GM21447 (cell line): ENCODE measurements at regions not wholly inside any gene's neighbourhood (a gene's known extent, or its start where the extent isn't known, plus 50 kb on each side); places are given as distances from the start of the nearest gene placed in this dataset.
"Not testable (repeated sequence)": the region's sequence is repeated elsewhere in the genome, so short reads cannot be mapped to it uniquely, and the experiment has no call there.

Experiments
- ATAC-seq: cut with Tn5 transposase; IDR thresholded peaks from one replicate; pipeline ENCODE4 v1.9.1; 2021; ENCODE audit not compliant: unreplicated experiment

- no peak for ATAC-seq
Observed at GRCh38 chr6:8655670-8656454, 220.5 kb upstream of the SLC35B3 start.

- ATAC-seq: no peak
Observed at GRCh38 chr6:8652710-8653109, 217.4 kb upstream of the SLC35B3 start.

- ATAC-seq: no peak
Observed at GRCh38 chr6:8651998-8652397, 216.7 kb upstream of the SLC35B3 start.

GRCh38 chr6:8645212-8645611, 209.9 kb upstream of the SLC35B3 start:
- ATAC-seq: no peak

DNA sequence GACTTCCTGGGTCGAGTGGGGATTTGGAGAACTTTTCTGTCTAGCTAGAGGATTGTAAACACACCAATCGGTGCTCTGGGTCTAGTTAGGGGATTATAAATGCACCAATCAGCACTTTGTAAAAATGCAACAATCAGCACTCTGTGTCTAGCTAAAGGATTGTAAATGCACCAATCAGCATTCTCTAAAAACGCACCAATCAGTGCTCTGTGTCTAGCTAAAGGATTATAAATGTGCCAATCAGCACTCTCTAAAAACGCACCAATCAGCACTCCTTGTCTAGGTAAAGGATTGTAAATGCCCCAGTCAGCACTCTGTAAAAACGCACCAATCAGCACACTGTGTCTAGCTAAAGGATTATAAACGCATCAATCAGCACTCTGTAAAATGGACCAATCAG, 209.0 kb upstream of the SLC35B3 start:
- no peak for ATAC-seq

GRCh38 chr6:8642854-8643253, 207.5 kb upstream of the SLC35B3 start:
- no peak for ATAC-seq

DNA sequence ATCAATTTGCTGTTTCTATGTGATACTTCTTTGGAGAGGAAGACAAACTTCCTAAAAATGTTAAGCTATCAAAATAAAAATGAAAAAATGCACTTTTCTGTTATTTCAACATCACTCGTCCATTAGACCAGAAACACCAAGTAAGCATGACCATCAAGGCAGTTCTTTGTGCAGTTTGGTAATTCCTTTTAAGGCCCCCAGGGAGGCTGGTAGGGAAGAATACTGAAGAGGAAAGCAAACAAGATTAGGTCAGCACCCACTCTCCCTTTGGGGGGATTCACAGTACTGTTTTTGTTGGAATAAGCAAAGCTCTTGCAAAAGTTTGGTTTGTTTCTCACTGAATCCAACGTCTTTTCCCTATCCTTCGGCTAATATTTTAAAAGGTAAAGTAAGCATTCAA, 206.8 kb upstream of the SLC35B3 start:
- no peak for ATAC-seq

GRCh38 chr6:8639928-8640649, 204.7 kb upstream of the SLC35B3 start:
- no peak for ATAC-seq

DNA sequence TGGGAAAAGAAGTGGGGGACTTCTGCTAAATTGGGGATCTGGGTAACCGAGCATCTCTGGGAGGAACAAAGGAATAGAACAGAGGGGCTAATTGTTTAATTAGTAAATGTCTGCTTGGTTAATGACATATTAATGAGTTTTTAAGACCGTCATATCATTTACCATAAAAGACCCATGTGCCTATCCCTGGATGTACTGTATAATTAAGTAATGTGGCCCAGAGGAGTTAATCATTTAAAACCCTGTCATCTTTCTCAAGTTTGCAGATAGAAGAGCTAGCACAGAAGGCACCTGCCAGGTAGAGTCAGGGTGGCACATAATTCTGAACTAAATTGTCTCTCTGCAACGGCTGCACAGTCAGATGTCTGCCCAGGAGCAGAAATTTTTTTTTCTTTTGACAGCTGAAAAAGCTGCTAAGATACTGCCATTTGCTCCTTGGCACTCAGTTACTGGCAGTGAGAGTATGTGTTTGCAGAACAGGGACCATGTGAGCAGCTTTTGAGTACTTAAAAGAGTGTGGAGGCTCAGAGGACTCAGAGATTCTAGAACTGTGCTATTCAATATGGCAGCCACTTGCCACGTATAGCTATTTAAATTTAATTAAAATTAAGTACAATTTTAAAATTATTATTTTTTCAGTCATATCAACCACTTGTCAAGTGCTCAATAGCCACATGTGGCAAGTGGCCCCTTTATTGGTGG, 202.7 kb upstream of the SLC35B3 start:
- ATAC-seq: no peak

DNA sequence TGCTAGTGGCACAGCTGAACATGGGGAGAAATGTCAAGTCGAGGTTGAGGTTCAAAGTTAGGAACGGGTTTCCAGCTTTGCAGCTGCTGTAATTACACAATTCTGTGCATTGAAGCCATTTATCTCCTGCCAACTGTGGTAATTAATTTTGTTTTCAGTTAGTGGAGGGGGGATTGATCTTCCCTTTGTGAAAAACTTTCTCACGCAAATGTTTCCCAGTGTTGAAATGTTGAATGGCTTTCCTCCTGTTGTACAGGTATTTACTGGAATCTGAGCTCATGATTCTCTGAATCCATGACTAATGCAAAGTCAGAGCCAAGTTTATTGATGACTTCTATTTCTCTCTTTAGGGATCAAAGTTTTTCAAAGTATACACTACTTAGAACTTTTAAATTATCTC, 198.4 kb upstream of the SLC35B3 start:
- no peak for ATAC-seq

- ATAC-seq: no peak
Observed at GRCh38 chr6:8628736-8629135, 193.4 kb upstream of the SLC35B3 start.

DNA sequence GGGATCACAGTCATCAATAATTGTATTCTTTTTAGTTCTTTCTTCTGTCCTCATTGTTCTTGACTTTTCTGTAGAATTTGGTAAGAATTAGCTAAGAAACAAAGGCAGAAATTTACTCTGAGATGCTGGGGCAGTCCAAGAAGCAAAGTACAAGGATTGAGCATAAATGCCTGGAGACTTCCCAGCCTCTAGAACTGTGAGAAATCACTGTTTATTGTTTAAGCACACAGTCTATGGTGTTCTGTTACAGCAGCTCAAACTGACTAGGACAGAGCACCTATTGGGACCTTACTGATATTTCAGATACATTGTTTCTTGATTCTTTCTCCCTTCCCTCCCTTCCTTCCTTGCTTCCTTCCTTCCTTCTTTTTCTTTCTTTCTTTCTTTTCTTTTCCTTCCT, 192.7 kb upstream of the SLC35B3 start:
- ATAC-seq: no peak

DNA sequence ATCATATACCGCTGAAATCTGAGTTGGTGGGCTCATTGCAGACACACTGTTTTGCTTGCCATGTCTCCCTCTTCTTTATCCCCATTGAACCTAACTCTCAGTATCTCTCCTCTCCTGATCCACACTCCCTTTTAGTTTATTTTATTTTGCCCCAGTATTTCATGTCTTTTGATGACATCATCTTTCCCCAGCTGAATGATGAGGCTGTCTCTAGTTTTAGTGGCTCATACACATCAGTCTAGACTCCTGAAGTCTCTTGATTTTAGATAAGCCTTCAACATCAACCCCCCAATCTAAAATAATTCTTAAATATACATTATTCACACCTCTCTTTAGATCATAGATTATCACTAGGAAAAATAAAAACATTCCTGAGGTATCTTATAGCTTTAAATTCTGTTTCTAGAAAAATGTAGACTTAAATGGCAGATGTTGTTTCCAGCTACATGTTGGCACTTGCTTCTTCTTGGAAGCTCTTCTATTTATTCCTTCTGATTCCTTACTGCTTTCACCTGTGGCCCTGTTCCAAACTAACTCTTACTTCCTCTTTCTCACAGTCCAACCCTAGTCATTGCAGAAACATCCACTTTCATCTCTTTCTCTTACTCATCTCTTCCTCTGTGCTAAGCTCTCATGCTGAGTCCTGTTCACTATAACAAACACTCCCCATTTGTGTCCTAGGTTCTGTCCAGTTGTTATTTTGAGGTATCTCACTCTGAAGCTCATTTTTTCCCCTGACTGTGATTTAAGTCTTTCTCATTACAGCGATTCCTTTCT, 191.9 kb upstream of the SLC35B3 start:
- ATAC-seq: peak; percentile 82

DNA sequence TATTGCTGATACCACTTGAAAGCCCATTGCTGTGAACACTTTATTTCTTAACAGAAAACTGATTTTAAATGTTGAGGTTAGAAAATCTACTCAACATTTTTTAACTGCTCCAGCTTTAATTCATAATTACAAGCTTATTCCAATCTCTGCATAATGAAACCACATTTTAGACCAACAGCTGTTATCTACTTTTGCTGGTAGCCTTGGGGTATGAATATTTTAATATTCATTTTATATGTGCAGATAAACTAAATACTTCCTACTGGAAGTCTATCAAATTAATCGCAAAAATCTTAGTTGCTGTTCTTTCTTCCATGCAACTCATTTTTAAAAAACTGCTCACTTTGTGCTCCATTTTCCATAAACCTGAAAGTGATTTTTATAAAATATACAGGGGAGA, 189.3 kb upstream of the SLC35B3 start:
- no peak for ATAC-seq

DNA sequence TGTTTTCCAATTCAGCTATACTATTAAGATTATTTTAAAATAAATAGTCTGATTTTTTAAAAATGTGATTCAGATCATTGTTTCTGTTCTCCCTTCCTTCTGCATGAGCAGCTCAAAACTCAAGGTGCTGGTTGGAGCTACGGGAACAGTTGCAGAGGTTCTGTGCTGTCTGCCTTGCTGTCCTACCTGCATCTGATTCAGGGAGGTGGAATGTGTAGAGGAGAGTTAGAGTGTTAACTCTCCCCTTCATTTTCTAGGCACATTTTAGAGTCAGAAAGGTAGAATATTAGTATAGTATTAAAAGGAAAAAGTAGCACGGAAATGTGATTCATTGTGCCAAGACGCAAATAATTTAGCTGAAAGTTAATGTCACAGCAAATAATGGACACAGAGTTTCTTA, 188.1 kb upstream of the SLC35B3 start:
- ATAC-seq: no peak

DNA sequence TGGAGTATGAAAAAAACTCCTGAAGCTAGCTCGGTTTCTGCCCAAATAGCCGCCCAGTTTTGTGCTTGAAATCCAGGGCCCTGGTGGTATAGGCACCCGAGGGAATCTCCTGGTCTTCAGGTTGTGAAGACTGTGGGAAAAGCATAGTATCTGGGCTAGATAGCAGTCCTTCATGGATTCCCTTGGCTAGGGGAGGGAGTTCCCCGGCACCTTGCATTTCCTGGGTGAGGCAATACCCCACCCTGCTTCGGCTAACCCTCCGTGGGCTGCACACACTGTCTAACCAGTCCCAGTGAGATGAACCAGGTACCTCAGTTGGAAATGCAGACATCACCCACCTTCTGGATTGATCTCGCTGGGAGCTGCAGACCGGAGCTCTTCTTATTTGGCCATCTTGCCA, 184.5 kb upstream of the SLC35B3 start:
- no peak for ATAC-seq

DNA sequence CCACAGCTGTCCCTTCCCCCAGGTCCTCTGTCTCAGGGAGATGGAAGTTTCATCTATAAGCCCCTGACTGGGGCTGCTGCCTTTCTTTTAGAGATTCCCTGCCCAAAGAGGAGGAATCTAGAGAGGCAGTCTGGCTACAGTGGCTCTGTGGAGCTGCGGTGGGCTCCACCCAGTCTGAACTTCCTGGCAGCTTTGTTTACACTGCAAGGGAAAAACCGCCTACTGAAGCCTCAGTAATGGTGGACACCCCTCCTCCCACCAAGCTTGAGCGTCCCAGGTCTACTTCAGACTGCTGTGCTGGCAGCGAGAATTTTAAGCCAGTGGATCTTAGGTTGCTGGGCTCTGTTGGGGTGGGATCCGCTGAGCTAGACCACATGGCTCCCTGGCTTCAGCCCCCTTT, 184.1 kb upstream of the SLC35B3 start:
- not testable (repeated sequence) for ATAC-seq

- no peak for ATAC-seq
Observed at GRCh38 chr6:8608737-8609136, 173.4 kb upstream of the SLC35B3 start.

DNA sequence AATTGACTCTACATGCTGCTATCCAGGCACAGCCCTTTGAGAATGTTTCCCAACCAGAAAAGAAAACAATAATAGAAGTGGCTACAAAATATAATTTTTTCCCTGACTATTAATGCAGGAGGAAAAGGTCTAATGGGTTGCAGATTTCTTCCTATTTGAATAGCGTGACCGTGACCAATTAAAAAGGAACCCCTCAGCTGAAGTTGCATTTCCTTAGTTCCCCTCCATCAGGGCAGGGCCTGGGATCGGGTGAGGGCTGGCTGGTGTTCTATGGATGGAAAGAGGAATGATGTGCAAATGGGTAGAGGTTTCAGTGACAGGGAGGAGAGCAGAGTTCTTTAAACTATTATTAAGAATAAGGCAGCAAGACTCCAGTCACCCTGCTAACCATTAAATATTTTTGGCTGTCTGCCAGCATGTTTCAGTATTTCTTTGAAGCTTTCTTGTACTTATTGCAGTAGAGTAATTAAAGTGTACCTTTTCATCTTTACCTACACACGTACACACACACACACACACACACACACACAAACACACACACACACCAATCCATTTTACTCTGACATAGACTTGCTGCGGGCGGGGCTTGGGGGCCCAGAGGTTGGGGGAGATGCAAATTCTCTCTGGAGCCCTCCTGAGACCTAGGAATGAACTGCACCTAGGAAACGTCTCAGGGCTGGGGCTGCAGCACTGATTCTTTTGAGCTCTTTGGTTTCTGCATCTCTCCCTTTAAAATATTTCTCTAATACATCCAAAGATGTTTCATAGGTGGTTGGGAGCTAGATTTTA, 154.8 kb upstream of the SLC35B3 start:
- ATAC-seq: no peak

GRCh38 chr6:8588176-8588575, 152.8 kb upstream of the SLC35B3 start:
- ATAC-seq: no peak
